GM21576 (cell line): ENCODE measurements at regions not wholly inside any gene's neighbourhood (a gene's known extent, or its start where the extent isn't known, plus 50 kb on each side); places are given as distances from the start of the nearest gene placed in this dataset.

Source experiments
- ATAC-seq: cut with Tn5 transposase; IDR thresholded peaks from one replicate; pipeline ENCODE4 v1.9.1; 2021; ENCODE audit warnings: mild to moderate bottlenecking, moderate library complexity; ENCODE audit not compliant: unreplicated experiment

DNA sequence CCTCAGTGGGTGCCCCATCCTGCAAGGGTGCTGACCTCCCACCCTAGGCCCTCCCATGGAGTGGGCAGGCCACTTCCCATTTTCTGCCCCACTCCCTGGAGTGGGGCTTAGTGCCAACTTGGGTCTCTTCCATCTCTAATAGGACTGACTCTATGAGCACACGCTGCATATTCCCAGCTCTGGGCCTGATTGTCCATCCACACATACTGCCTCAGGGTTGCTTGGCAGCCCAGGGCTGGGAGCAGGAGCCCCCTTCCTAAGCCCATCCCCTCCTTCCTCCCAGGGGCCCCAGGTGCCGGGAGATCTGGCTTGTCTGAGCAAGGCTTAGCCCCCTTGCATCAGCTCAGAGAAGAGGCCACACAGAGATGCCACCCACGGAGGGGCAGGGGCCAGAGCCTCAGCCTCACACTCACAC lies 55.1 kb downstream of the PJA1 start:
- ATAC-seq, result no peak

DNA sequence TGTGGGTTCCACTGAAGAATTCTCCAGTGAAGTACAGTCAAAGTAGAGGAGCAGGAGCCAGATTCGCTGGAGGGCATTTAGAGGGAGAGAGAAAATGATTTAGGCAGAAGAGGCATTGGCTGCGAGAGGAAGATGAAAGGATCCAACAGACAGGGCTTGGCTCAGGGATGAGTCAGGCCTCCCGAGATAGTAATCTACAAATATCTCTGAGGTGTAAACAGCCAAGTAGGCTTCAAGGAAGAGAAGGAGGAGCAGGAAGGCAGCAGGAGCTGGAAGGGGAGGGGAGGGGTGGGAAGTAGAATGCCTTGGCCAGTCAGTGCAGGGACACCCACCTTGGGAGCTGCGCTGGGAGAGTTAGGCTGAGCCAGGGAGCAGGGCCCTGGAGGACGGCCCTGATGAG lies 55.5 kb downstream of the PJA1 start:
- no peak for ATAC-seq

DNA sequence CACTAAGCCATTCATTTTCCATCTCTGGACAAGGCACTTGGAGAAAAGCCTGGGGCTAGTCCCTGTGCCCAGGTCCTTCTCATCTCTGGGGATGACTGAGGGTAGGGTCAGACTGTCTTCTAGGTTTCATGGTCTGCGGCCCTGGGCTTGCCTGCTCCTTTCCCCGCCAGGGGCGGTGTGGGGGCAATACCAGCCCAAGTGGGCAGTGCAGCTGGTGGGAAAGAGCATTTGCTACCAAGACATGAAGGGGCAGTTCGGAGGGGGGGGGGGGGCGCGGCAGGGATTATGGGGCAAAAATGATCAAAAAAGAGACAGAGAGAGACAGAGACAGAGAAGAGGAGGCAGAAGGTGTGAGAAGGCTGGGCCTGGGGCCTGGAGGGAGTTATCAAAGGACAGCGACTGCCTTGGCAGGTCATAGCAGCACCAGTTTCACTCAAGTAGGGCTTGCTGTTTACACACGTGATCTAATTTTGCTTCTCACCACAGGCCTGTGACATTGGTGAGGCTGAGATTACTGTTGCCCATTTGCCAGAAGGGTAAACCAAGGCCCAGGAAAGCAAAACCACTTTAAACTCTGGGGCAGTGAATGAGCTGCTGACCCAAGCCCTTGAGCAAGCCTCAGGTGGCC lies 56.1 kb downstream of the PJA1 start:
- ATAC-seq, result no peak

DNA sequence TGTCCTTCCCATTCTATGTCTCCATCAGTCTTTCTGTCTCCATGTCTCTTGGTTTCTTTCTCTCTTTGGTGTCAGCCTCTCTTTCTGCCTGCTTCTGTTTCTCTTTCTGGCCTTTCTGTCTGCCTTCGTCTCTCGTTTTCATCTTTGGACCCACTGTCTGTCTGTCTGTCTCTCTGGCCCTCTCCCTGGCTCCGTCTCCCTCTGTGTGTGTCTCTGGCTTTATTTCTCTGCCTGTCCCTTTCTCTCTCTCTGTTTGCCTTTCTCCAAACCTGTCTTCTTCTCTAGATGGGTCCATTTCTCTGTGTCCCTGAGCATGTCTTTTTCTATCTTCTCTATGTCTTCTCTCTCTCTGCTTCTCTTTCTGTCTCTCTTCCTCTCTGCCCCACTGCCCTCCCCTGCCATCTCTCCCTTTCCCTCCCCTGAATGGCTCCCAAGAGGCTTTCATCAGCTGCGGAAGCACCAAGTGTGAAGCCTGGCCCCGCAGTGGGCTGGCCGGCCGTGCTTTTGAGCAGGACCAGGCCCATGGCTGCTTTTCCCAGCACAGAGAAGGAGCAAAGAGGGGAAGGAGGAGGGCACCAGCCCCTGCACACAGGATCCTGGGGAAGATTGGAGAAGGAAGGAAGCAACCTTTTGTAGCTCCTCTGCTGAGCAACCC lies 57.4 kb downstream of the PJA1 start:
- ATAC-seq, result no peak

DNA sequence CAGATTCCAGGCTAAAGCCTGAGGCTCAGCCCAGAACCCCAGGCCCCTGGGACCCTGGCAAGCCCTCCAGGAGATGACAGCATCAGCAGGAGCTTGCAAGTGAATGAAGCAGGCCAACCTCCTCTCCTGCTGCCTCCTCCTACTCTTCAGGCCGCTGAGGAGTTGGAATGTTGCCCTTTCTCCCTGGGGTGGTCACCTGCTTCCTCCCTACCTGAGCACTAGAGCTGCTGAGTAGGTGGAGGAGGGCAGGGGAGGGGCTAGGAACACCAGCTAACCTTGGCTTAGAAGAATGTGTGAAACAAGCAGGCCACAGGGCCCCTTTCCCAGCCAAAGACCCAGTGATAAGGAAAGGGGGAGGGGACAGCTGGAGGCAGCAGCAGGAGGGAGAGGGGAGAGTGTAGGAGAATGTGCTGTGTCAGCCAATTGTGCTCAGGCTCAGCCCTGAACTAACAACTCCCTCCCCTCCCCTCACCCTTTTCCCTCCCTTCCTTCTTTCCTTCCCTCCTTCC lies 58.0 kb downstream of the PJA1 start:
- no peak for ATAC-seq

DNA sequence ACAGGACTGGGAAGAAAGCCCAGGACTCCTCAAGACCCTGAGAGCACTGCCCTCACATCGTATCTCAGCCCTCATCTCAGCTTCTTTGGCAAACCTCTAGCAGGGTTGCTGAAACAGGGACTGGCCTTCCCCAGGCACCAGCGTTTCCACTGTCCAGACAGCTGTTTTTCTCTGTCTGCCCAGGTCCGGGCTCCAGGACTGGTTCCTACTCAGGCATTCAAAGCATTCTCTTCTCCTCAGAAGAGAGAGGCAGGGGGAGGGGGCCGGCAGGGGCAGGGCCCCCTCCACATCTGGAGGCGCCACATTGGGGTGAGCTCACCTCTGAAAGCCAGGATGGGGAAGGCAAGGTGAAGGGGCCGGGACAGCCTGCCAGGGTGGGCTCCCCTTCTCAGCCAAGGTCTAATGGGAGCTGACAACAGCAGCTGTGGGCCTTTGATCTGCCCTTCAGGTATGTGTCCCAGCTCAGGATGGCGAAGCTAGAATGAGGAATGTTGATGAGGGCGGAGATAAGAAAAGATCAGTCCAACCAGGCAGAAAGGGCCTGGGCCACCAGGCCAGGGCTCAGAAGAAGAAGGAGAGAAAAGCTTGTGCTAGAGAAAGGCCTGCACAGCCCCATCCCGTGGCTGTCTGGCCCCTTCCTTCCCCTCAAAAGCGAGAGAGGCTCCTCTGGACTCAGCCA lies 60.4 kb downstream of the PJA1 start:
- no peak for ATAC-seq

DNA sequence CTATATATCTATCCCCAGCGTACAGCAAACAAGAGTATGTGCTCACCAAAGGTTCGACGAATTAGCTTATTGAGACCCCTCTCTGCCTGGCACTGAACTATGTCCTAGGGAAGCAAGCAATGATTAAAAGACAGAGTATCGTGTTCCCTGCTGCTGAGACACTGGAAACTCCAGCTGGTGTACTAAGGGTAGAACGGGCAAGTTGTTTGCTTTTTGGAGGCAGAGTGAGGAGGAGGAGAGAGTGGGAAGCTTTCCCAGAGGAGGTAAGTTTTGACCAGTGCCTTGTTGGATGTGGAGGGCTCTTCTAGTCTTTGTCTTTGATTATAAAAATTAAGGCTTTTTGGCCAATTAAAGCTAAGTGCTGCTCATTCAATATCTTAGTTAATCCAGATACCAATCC lies 61.7 kb downstream of the PJA1 start:
- ATAC-seq, result no peak

DNA sequence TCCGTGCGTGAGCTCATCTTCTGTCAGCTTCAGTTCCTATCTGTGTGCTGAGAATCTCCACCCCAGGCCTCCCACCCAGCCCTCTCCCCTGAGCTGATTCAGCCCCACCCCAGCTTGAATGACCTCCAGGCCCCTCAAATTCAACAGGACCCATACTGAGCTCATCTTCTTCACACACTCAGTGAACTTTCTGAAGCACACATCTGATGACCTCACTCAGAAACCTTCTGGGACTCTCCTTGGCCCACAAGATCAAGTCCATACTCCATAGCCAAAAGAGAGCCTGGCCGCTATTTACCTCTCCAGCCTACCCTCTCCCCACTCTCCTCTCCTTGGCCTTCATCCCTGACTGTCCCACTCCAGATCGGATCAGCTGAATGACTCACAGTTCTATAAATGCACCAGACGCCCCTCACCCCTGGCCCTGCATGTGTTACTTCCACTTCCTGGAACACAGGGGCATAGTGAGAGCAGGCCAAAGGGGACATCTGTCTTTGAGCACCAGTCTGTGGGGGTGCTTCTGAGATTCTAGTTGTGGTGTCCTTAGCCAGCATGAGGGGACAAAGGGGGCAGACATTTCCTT lies 62.5 kb downstream of the PJA1 start:
- no peak for ATAC-seq

DNA sequence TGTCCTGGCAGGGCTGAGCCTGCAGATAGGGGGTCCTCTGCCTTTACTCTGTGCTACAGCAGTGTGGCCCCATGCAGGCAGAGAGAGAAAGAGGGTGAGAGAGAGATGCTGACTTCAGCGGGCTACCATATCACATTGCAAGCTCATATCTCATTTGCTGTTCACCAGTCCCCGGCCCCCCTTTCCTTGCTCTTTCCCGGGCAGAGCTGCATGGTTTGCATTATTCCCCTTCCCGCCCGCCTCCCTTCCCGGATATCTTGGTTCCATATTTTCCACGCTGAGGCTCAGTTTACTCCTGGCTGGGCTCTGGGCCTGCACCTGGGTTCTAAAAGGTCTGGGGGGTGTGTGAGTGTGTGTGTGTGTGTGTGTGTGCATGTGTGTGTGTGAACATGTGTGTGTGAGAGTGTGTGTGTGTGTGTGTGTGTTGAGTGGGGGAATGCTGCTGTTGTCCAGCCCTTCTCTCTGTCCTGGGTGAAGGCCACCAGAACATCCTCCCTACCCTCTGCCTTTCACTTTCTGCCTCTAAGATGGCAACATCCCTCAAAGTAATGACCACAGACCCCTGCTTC lies 63.5 kb downstream of the PJA1 start:
- no peak for ATAC-seq

DNA sequence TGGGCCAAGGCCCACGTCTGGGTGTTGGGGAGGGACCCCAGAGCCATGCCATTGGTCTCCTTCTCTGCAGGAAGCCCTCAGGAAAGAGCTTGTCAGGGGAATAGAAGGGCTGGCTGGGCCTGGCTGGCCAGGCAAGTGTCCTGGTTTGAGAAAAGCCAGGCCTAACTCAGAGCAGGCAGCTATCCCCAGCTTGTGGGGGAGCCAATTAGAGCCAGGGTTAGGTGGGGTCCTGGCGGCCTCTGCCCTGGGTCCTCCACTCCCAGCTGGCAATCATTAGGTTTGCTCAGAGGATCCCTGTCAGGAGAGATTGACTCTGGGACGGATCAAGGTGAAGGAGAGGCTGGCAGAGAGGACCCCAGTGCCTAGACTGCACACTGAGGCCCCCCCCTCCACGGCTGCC lies 64.8 kb downstream of the PJA1 start:
- no peak for ATAC-seq

DNA sequence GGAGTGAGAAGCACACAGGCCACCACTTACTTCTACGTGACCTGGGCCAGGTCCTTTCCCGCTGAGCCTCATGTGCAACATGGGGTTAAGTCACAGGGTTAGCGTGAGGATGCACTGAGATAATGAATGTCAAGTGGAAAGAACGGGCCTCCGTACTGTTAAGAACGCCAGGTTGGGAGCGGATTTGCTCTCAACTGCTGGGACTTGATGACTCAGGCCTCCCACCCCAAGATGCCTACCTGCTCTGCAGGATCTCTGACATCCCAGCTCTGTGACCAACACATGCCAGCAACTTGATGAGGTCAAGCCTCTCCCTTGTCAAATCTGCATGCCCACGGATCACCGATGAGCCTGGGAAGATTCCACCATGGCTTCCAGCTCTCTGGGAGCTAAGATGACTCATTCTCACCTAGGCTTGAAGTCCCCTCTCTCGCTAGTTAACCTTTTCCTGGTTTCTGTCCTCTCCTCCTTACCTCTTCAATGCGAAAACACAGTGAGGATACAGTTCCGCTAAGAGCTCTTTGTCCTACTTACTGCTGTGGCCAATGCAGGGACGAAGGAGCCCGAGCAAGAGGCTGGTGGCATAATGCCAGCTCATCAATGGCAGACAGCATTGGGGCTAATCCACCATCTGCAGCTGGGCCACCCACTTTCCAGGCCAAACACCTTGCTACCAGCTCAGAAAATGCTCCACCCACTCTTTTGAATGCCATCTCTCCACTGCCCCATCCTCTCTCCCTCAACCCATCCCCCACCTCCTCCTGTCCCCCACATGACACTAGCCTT lies 67.6 kb downstream of the PJA1 start:
- ATAC-seq, result no peak

DNA sequence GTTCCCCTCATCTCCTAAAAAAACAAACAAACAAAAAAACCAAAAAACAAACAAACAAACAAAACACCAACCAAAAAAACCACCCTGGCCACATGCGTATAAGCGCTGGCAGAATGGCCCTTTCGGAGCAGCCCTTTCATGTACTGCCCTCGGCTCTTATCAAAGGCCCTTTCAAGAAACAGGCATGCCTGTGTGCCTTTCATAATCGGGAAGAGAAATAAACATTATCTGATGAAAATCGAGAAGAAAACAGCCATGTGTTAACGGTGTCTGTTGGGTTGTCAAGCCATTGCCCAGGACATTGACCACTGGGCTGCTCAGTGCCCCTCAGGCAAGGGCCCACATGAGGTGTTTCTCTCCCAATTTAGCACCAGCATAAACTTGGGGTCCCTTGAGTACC lies 68.3 kb downstream of the PJA1 start:
- ATAC-seq, result no peak

DNA sequence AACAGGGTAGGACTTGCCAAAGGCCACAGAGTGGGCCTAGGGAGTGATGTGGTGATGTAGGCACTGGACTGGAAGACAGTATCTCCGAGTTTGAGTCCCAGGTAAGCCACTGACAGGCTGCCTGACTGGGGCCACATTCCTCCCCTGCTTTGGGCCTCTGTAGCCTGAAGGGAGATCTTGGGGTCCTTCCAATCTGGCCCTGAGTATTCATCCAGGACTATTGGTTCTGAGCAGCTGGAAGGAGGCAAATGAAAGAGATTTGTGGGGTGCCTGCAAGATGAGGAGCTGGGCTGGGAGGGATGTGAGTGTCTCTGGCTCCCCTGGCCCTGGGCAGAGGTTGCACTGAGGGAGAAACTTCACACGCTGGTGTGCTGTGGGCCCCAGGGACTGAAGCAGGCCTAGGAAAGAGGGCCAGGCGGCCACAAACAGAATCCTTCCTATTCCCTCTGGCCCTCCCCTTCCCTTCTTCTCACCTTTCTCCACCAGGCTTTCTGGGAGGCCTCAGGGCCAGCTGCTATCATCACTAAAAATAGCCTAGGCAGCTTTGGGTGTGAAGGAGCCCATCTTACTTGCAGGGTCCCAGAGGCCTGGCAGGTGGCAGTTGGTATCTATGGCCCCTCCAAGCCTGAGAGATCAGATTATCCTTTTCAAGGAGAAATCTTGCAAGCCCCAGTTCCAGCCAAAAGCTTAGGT lies 70.1 kb downstream of the PJA1 start:
- ATAC-seq, result no peak

DNA sequence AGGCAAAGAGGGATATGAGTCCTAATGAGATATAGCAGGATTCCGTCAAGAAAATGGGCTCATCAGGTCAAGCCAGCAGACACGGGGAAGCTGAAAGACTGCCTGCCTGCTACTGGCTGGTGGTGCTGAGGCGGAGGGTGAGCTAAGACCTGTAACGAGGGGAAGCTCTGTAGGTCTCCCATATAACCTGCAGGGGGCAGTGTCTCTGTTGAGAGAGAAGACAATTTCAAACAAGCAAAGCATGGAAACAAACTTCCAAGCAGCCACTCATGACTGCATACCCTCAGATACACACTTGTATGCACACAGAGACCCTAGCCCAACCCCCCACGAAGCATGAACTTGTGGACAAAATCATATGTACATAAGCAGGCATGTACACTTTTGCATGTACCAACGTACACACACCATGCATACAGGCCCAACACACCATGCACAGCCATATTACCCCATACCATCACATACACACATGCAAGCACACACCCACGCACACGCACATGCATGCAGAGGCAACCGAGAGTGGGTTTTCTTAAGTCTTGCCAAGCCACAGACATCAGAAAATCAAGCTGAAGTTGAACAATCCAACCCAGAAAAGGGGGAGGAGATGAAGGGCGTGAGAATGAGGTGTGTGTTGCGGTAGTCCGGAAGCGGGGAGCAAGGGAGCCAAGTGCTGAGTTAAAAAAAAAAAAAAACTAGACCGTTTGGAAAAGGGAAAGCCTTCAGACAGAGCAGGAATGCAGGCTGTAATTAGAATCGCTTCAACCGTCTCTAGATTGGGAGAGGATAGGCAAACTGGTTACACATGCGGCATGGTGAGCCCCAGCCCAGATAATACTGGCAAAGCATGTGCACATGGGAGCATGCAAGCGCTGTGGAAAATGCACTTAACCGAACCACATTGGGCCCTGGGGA lies 71.0 kb downstream of the PJA1 start:
- ATAC-seq, result peak; percentile 55

DNA sequence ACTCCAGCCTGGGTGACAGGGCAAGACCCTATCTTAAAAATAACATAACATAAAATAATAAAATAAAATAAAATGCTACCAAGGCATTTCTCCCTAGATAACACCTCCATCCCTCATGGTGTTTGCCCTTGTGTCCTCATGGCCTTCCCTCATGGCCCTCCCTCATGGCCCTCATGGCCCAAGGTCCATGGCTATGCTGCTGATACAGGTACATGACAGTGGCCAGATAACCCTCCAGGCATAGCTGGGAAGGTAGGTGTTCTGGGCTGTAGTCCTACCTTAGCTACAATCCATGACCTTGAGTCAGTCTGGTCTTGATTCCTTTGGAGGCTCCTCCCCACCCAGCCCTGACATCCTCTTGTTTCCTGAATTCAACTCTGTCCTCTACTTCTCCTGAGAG lies 75.2 kb downstream of the PJA1 start:
- no peak for ATAC-seq

DNA sequence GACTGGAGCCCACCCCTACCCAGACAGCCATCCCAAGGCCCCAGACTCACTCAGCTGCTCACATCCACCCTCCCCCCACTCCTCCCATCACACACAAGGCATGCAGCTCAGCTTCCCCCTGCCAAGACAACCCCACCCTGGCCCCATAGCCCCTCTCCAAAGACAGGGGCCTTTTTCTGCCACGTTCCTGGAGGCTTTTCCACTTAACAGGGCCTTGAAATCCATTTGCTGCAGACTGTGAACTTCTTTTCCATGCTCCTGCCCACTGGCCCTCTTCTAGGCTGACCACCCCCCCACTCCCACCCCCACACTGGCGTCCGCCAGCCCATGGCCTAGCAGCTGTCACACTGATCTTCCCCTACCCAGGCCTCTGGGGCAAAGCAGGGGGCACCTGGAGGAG lies 76.0 kb downstream of the PJA1 start:
- no peak for ATAC-seq

DNA sequence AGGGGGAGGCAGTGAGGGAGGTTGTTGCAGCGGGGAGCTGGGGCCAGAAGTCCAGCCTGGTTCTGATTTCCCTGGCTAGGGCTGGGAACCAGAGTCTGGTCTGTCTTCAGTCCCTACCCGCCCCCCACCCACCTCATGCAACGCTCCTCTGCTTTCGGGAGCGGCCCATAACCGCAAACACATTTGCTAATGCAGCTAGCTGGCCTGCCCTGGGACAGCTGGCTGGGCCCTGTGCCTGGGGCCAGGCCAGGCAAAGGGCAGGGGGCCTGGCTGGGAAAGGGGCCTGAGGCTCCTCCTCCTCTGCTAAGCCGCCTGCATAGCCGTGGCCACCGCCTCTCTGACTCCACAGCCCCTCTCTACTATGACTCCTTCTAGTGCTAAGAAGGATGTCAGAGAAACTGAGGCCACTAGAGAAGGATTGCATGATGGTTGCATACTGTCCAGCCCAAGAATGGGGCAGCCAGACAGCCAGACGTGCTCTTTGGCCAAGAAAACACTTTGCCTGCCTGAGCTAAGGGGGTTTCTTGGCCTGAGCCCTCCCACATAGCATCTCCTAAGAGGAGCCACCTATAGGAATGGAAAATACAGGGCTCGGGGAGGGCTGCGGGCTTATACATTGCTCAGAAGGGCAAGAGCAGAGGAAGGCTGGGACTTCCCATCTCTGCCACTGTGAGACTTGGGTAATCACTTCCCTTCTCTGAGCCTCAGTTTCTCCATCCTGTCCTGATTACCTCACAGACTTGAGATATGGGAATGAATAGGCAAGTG lies 76.9 kb downstream of the PJA1 start:
- no peak for ATAC-seq

DNA sequence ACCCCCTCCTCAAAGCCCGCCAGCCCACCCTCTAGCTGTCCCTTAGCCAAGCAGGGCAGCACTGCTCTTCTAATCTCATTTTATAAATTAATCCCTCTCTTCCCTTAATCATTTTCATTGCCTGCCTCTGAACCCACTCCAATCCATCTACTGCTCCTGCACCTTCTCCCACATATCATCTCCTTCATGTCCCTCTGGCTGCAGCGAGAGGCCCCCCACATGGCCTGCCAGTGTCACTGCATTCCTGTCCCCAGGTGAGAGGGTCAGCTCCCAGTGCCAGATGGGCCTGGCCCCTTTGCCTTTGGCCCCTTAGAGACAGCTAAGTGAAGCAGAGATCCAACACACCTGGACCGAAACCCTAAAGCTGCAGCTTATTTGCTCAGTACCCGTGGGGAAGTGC lies 79.4 kb downstream of the PJA1 start:
- ATAC-seq, result no peak
